GM03348 (cell line): ENCODE measurements at regions not wholly inside any gene's neighbourhood (a gene's known extent, or its start where the extent isn't known, plus 50 kb on each side); places are given as distances from the start of the nearest gene placed in this dataset.

Experiments used
- DNase-seq: peaks from one replicate; pipeline ENCODE4 v3.0.0; 2012; ENCODE audit warnings: low spot score

DNA sequence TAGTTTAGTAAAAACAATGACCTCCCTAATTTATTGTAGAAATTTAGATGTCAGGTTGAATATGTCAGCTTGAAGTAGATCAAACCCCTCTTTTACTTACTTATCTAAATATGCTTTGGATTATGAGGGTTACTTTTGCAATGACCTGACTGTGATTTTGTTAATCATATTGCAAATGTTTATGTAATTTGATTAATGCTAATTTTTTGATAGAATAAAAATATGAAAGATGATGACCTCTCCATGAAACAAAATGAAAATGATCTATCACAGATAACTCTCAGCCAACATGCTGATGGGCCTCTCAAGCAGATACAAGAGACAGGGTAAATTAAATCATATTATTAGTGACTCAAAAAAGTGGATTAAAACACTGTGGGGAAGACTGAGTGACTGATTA lies 131.0 kb downstream of the CEP57L1 start:
- DNase-seq = no peak

DNA sequence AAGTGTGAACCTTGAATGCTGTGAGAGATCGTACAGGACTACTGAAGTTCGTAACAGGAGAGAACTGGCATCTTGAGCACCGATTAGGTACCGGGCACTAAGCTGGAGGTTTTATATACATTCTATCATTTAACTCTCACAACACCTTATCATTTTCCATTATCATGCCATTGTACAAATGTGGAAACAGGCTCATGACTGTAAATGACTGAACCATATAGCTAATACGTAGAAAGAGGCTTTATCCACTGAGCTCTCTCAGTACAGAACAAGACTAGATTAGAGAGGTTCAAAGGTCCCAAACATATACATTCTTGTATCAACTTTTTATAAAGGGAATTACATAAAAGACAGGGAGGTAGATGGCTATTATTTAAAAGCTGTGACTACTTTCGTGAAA lies 130.6 kb downstream of the CEP57L1 start:
- DNase-seq = no peak

DNA sequence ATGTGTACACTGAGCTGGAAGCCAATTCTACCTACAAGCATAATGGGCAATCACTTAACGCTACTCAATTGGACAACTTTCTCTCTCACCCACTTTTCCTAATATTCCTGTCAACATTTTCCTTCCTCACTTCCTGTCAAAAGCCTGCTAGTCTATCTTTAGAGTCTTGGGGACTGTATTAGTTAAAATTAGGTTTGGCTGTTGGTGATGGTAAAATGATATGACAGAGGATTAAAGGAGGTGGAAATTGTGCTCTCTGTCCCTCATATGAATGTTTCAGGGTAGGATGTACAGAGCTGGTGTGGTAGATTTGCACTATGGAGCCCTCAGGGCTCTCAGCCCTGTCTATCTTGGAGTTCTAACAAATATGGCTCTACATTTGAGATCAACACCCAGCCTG lies 129.7 kb downstream of the CEP57L1 start:
- no peak for DNase-seq

DNA sequence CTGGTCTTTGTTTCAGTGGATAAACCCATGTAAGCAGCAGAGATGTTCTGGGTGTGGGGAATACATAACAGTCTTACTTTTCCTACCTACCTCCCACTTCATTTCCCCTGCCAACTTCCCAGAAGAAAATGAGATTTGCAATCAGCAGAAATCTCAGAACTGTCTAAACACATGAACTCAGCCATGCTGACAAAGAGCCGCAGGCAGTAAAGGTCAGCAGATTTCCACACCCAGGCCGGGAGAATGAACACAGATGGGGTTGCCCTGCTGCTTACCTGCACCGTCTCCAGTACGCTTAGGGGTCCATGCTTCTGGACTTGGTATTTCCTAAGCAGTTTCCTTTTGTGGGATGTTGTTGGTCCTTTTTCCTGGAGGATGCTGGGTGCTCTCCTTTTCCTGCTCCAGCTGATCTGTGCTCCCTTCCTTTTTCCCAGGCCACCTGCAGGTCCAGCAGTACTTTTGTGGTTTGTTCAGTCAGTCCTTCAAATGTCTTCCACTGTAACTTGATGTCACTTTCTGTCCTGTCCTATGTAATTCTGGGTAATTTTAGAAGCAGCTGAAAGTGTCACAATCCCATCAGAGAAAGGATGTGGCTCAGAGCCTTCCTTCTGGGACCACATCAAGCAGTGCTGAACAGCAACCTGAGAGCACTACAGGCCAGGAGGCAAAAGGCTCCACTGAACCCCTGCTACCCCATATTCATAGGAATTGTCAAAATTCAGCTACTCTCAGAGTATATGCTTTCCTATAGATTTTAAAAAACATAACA lies 129.0 kb downstream of the CEP57L1 start:
- no peak for DNase-seq

DNA sequence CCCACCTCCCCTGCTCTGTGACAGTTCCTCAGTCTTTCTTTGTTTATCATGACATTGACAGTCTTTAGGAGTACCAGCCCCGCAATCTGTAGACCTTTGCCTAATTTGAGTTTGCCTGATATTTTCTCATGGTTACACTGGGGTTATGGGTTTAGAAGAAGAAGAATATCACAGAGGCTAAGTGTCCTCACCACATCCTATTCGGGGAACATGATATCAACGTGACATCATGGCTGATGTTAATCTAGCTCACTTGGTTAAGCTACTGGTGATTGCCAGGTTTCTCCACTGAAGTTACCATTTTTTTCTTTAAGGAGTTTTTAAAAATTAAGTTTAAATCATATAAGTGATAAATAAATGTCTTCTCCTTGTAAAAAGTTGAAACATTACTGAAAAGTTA lies 127.5 kb downstream of the CEP57L1 start:
- DNase-seq = no peak

DNA sequence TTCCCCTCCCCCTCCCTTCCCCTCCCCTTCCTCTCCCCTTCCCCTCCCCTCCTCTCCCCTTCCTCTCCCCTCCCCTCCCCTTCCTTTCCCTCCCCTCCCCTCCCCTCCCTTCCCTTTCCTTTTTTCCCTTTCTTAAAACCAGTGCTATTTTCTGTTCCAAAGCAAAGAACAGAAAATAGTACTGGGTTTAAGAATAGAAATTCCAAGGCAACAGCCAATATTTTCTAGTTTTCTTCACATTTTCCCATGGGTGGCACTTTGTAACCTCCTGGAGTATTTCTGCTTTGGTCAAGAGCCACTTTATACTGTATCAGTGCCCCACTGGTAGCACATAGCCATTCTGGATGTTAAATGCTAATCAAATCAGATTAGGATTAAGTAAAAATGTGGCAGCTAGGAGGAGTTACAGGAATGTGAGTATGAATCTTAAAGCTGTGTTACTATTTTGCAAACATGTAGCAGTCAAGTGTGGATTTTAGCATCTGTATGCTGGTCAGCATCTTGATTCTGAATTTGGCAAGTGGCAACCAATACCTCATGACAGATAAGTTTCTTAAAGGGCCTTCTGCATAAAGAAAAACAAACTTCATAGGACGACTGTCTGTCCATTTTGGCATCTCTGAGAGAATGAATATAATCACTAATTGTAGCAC lies 126.4 kb downstream of the CEP57L1 start:
- no peak for DNase-seq
